Endometrial microvascular endothelial cells (primary cell): ENCODE measurements at regions not wholly inside any gene's neighbourhood (a gene's known extent, or its start where the extent isn't known, plus 50 kb on each side); places are given as distances from the start of the nearest gene placed in this dataset.
"Not testable (repeated sequence)": the region's sequence is repeated elsewhere in the genome, so short reads cannot be mapped to it uniquely, and the experiment has no call there.

Experiments used
- in situ Hi-C: cut with HindIII; loops from 2 replicates; pipeline ENCODE4 v1.10.0; 2017; ENCODE audit warnings: low sequenced_read_pairs, low pct_unique_long_range_greater_than_20kb; ENCODE audit errors: inconsistent ontology term

- in situ Hi-C loops: no loop called here
These were observed 122.0 kb upstream of the APCDD1 start for GRCh38 chr18:10332452-10332851.

- in situ Hi-C loops: no loop called here
These were observed 117.6 kb upstream of the APCDD1 start for GRCh38 chr18:10336749-10337350.

GRCh38 chr18:10340821-10341220 lies 113.6 kb upstream of the APCDD1 start:
- in situ Hi-C loops: no loop called here

- in situ Hi-C loops: no loop called here
These were observed 110.7 kb upstream of the APCDD1 start for GRCh38 chr18:10343778-10344177.

GRCh38 chr18:10346749-10347415 lies 107.6 kb upstream of the APCDD1 start:
- in situ Hi-C loops: no loop called here

GRCh38 chr18:10349561-10349960 lies 104.9 kb upstream of the APCDD1 start:
- in situ Hi-C loops: no loop called here

- in situ Hi-C loops: no loop called here
These were observed 103.8 kb upstream of the APCDD1 start for GRCh38 chr18:10350661-10351060.

- in situ Hi-C loops: no loop called here
These were observed 103.1 kb upstream of the APCDD1 start for GRCh38 chr18:10351219-10351818.

GRCh38 chr18:10351858-10352257 lies 102.6 kb upstream of the APCDD1 start:
- in situ Hi-C loops: no loop called here

GRCh38 chr18:10352671-10353070 lies 101.8 kb upstream of the APCDD1 start:
- in situ Hi-C loops: no loop called here

- in situ Hi-C loops: no loop called here
These were observed 100.6 kb upstream of the APCDD1 start for GRCh38 chr18:10353791-10354190.

- in situ Hi-C loops: no loop called here
These were observed 100.1 kb upstream of the APCDD1 start for GRCh38 chr18:10354241-10354811.

GRCh38 chr18:10354890-10355289 lies 99.5 kb upstream of the APCDD1 start:
- in situ Hi-C loops: no loop called here

- in situ Hi-C loops: not testable (repeated sequence)
These were observed 97.4 kb upstream of the APCDD1 start for GRCh38 chr18:10356999-10357398.

GRCh38 chr18:10361660-10362059 lies 92.8 kb upstream of the APCDD1 start:
- in situ Hi-C loops: no loop called here

GRCh38 chr18:10365021-10365500 lies 89.4 kb upstream of the APCDD1 start:
- in situ Hi-C loops: no loop called here

GRCh38 chr18:10365901-10366300 lies 88.5 kb upstream of the APCDD1 start:
- in situ Hi-C loops: no loop called here

- in situ Hi-C loops: no loop called here
These were observed 86.6 kb upstream of the APCDD1 start for GRCh38 chr18:10367836-10368235.

- in situ Hi-C loops: no loop called here
These were observed 85.7 kb upstream of the APCDD1 start for GRCh38 chr18:10368456-10369453.
